OCI-LY7 (cell line): ENCODE measurements at regions not wholly inside any gene's neighbourhood (a gene's known extent, or its start where the extent isn't known, plus 50 kb on each side); places are given as distances from the start of the nearest gene placed in this dataset.

Experiments used
- BruUV-seq: library from RNA; stranded (reverse); fragments of 400-500 nt; replicated peaks from 2 replicates; lab custom pipeline; 2021; lab: Mats Ljungman, UMichigan
- CTCF ChIA-PET: fragments of 300-600 bp; sonication (Branson Sonifier 250); formaldehyde crosslinking; loops from one replicate; lab custom pipeline; 2022; ENCODE audit warnings: antibody characterized with exemption; ENCODE audit not compliant: unreplicated experiment; lab: Charles Lee
- POLR2A ChIA-PET: fragments of 300-600 bp; sonication (Branson Sonifier 250); formaldehyde crosslinking; loops from one replicate; lab custom pipeline; 2022; ENCODE audit warnings: antibody characterized with exemption; lab: Charles Lee
- DNase-seq: peaks from one replicate; pipeline ENCODE4 v3.0.0-alpha.2; 2015; ENCODE audit warnings: low spot score
- H2AFZ ChIP-seq: fragments of 200-600 bp; sonication (generic), shearing (Covaris generic); 2 replicates; pipeline ENCODE4 v1.6.1; 2014; ENCODE audit warnings: mild to moderate bottlenecking, antibody characterized with exemption, low read length, moderate library complexity
- H3K27ac ChIP-seq: fragments of 200-600 bp; sonication (generic); 2 replicates; pipeline ENCODE4 v1.5.1; 2014; ENCODE audit warnings: mixed run types, low read depth, mild to moderate bottlenecking, moderate library complexity, low read length, inconsistent platforms; ENCODE audit not compliant: poor library complexity, severe bottlenecking
- H3K36me3 ChIP-seq: fragments of 200-600 bp; sonication (generic); 2 replicates; pipeline ENCODE4 v1.6.1; 2014; ENCODE audit warnings: mild to moderate bottlenecking, antibody characterized with exemption, low read length, moderate library complexity, mixed read lengths; ENCODE audit not compliant: insufficient read depth
- H3K4me1 ChIP-seq: fragments of 200-600 bp; sonication (generic); 2 replicates; pipeline ENCODE4 v1.5.1; 2014; ENCODE audit warnings: mild to moderate bottlenecking, low read length; ENCODE audit not compliant: insufficient read depth, poor library complexity, severe bottlenecking
- H3K4me2 ChIP-seq: fragments of 200-600 bp; sonication (generic); 2 replicates; pipeline ENCODE4 v1.6.1; 2014; ENCODE audit warnings: mild to moderate bottlenecking, low read length
- H3K4me3 ChIP-seq: fragments of 200-600 bp; sonication (generic); 2 replicates; pipeline ENCODE4 v1.5.1; 2014; ENCODE audit warnings: mild to moderate bottlenecking, low read depth, low read length; ENCODE audit not compliant: poor library complexity, severe bottlenecking
- H3K79me2 ChIP-seq: fragments of 200-600 bp; sonication (generic); 2 replicates; pipeline ENCODE4 v1.6.1; 2016; ENCODE audit warnings: low read depth, mild to moderate bottlenecking, low read length, moderate library complexity, mixed read lengths; ENCODE audit not compliant: insufficient read depth
- H3K9me2 ChIP-seq: fragments of 200-600 bp; sonication (generic); 2 replicates; pipeline ENCODE4 v1.6.1; 2016; ENCODE audit warnings: mild to moderate bottlenecking, low read length, mixed read lengths; ENCODE audit not compliant: insufficient read depth
- H3K9me3 ChIP-seq: fragments of 200-600 bp; sonication (generic); 2 replicates; pipeline ENCODE4 v1.6.1; 2014; ENCODE audit warnings: mild to moderate bottlenecking, mixed run types, low read length, mixed read lengths
- H4K20me1 ChIP-seq: fragments of 200-600 bp; sonication (generic); 2 replicates; pipeline ENCODE4 v1.6.1; 2014; ENCODE audit warnings: mild to moderate bottlenecking, antibody characterized with exemption, low read length, moderate library complexity, mixed read lengths; ENCODE audit not compliant: insufficient read depth
- CTCF ChIP-seq: fragments of 200-600 bp; sonication (generic); conservative IDR thresholded peaks from 2 replicates; pipeline ENCODE4 v1.5.1; 2014; ENCODE audit warnings: mild to moderate bottlenecking, antibody characterized with exemption, low read length, moderate library complexity, mixed read lengths
- EZH2phosphoT487 ChIP-seq: fragments of 200-600 bp; sonication (generic); IDR thresholded peaks from 2 replicates; pipeline ENCODE4 v1.6.1; 2018; ENCODE audit warnings: low read depth, borderline replicate concordance, mild to moderate bottlenecking, mixed run types, antibody characterized with exemption, low read length, moderate library complexity, mixed read lengths
- intact Hi-C: fragments of 100-400 bp; cut with micrococcal nuclease; formaldehyde crosslinking; loops from one replicate; pipeline ENCODE4 v1.10.0; 2022; ENCODE audit not compliant: unreplicated experiment

- ChIA-PET POLR2A (interaction anchor here (0.6 kb wide), 1 partner anchor 170 kb away, joined by 3 read pairs; no protein-coding TSS in a partner anchor), CTCF (no interaction called here)
- no peak overlapping the region for H3K4me3 ChIP-seq
- no TSS peak for BruUV-seq
- H4K20me1 ChIP-seq, result no peaks in the 10 kb centered on the region
- no peaks in the 10 kb centered on the region for H3K9me3 ChIP-seq
- intact Hi-C loops, result no loop called here
- no peaks in the 10 kb centered on the region for H3K9me2 ChIP-seq
- no peak for DNase-seq
- H3K36me3 ChIP-seq, result no peaks in the 10 kb centered on the region
- TF ChIP-seq EZH2phosphoT487, result no peak
- TF ChIP-seq CTCF, result no peak
- H3K27ac ChIP-seq, result no peak overlapping the region
- no peaks in the 10 kb centered on the region for H3K4me1 ChIP-seq
- no peak overlapping the region for H2AFZ ChIP-seq
- H3K4me2 ChIP-seq, result no peak overlapping the region
- no peaks in the 10 kb centered on the region for H3K79me2 ChIP-seq
Measured at GRCh38 chr2:220278022-220278421, 650.6 kb downstream of the SLC4A3 start.

DNA sequence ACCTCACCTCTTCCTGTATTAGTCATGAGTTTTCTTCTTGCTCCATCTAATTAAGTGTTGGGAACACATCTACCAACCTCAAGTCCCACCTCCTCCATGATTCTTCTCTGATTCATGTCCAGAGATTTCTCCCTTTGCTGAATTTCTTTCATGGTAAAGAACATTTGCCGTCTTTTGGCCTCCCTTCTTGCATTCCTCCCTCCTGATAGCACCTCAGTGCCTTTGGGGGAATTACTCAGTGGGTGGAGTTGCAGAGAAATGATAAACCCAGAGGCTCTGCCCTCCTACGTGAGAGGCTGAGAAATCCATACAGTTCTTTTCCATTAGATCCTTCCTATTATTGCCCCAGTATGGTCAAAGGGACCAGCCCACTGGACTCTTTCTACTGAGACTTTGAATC is 651.9 kb downstream of the SLC4A3 start:
- TF ChIP-seq EZH2phosphoT487 (no peak), CTCF (no peak)
- ChIA-PET CTCF (no interaction called here), POLR2A (no interaction called here)
- H3K27ac ChIP-seq, result no peak overlapping the region
- H3K4me1 ChIP-seq, result no peaks in the 10 kb centered on the region
- H4K20me1 ChIP-seq, result no peaks in the 10 kb centered on the region
- H3K36me3 ChIP-seq, result no peaks in the 10 kb centered on the region
- no peak for DNase-seq
- BruUV-seq, result no TSS peak
- H3K79me2 ChIP-seq, result no peaks in the 10 kb centered on the region
- no peak overlapping the region for H3K4me3 ChIP-seq
- intact Hi-C loops, result no loop called here
- H3K9me3 ChIP-seq, result no peaks in the 10 kb centered on the region
- no peaks in the 10 kb centered on the region for H3K9me2 ChIP-seq
- no peak overlapping the region for H2AFZ ChIP-seq
- no peak overlapping the region for H3K4me2 ChIP-seq

DNA sequence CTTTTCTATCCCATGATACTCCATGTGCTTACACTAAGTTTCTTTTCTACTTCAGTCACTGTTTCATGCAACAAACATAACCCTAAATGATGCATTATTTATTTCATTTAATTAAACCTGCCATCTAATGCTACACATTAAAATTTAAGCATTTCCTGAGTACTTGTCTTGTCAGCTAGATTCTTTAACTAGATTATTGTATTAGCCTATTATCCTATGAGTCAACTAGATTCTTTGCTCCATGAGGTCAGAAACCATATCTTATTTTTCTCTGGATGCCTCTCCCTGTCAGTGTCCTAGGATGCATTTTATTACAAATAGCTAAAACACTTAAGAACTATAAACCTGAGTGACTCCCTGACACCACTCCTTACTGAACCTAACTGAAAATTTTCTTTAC is 652.4 kb downstream of the SLC4A3 start:
- TF ChIP-seq EZH2phosphoT487 (no peak), CTCF (no peak)

More for the DNA sequence above, 652.4 kb downstream of the SLC4A3 start:
- ChIA-PET POLR2A (interaction anchor here (0.7 kb wide), 1 partner anchor 751 kb away, joined by 3 read pairs; no protein-coding TSS in a partner anchor), CTCF (no interaction called here)
- Histone ChIP-seq H3K36me3 (no peaks in the 10 kb centered on the region), H3K4me1 (no peaks in the 10 kb centered on the region), H3K27ac (no peak overlapping the region), H3K79me2 (no peaks in the 10 kb centered on the region), H3K4me2 (no peak overlapping the region), H3K4me3 (no peak overlapping the region), H3K9me2 (no peaks in the 10 kb centered on the region), H3K9me3 (no peaks in the 10 kb centered on the region), H2AFZ (no peak overlapping the region), H4K20me1 (no peaks in the 10 kb centered on the region)
- BruUV-seq, result no TSS peak
- DNase-seq, result no peak
- intact Hi-C loops, result no loop called here
